H1 (cell line): ENCODE measurements at regions not wholly inside any gene's neighbourhood (a gene's known extent, or its start where the extent isn't known, plus 50 kb on each side); places are given as distances from the start of the nearest gene placed in this dataset.

Experiments used
- CTCF ChIA-PET: fragments of 300-600 bp; sonication (Branson Sonifier 250); formaldehyde crosslinking; loops from one replicate; lab custom pipeline; 2021; ENCODE audit not compliant: partially characterized antibody; lab: Charles Lee
- POLR2A ChIA-PET: fragments of 300-600 bp; sonication (Branson Sonifier 250); formaldehyde crosslinking; loops from one replicate; lab custom pipeline; 2021; ENCODE audit warnings: inconsistent platforms; ENCODE audit not compliant: partially characterized antibody; lab: Charles Lee
- DNase-seq, 2 experiments: peaks; one replicate each; pipeline versions ENCODE4 v3.0.0 to v3.0.0-alpha.2; 2010 to 2022; ENCODE audit warnings: low spot score in 2 of 2, low read depth in 1 of 2, mixed read lengths in 1 of 2
- FAIRE-seq: peaks from 2 replicates; lab custom pipeline; 2011; peaks lifted over from hg19 to GRCh38; lab: Jason Lieb, UNC
- H2AFZ ChIP-seq: 2 replicates; pipeline ENCODE4 v1.8.1; 2012; ENCODE audit warnings: low read length, inconsistent platforms
- H2AK5ac ChIP-seq: 2 replicates; pipeline ENCODE4 v1.6.1; 2013; ENCODE audit warnings: low read depth, low read length
- H2BK120ac ChIP-seq: replicated peaks from 2 replicates; pipeline ENCODE3; 2013; ENCODE audit warnings: low read depth, low read length, inconsistent platforms
- H2BK12ac ChIP-seq: 2 replicates; pipeline ENCODE4 v1.6.1; 2013; ENCODE audit warnings: low read depth, low read length
- H2BK15ac ChIP-seq: 2 replicates; pipeline ENCODE4 v1.6.1; 2013; ENCODE audit warnings: low read length
- H2BK20ac ChIP-seq: 2 replicates; pipeline ENCODE4 v1.6.1; 2013; ENCODE audit warnings: low read length
- H2BK5ac ChIP-seq: 2 replicates; pipeline ENCODE4 v1.6.1; 2013; ENCODE audit warnings: low read depth, low read length
- H3K14ac ChIP-seq: 2 replicates; pipeline ENCODE4 v1.6.1; 2013; ENCODE audit warnings: inconsistent platforms; ENCODE audit not compliant: insufficient read length
- H3K18ac ChIP-seq: 2 replicates; pipeline ENCODE4 v1.6.1; 2013; ENCODE audit warnings: low read length; ENCODE audit errors: extremely low read depth
- H3K23ac ChIP-seq: 2 replicates; pipeline ENCODE4 v1.6.1; 2013; ENCODE audit warnings: inconsistent platforms; ENCODE audit not compliant: insufficient read length
- H3K23me2 ChIP-seq: 2 replicates; pipeline ENCODE4 v1.6.1; 2013; ENCODE audit warnings: low read depth, low read length
- H3K27ac ChIP-seq: 2 replicates; pipeline ENCODE4 v1.6.1; 2011; ENCODE audit warnings: low read depth, low read length, inconsistent platforms
- H3K27me3 ChIP-seq, 4 experiments: replicated peaks in 1 of 4; 1 replicate in 1 of 4; 2 replicates in 3 of 4; pipeline versions ENCODE4 v1.6.1 to v1.8.1; 2011 to 2013; ENCODE audit warnings: low read length in 3 of 4, mild to moderate bottlenecking in 3 of 4, inconsistent platforms in 2 of 4, mixed read lengths in 2 of 4, moderate library complexity in 1 of 4; ENCODE audit not compliant: control insufficient read depth in 3 of 4, insufficient read depth in 3 of 4; ENCODE audit errors: extremely low read depth in 1 of 4
- H3K36me3 ChIP-seq, 4 experiments: 2 replicates each; pipeline versions ENCODE4 v1.6.1 to v1.8.1; 2011 to 2013; ENCODE audit warnings: mild to moderate bottlenecking in 4 of 4, low read length in 3 of 4, moderate library complexity in 2 of 4, control low read depth in 1 of 4, inconsistent platforms in 1 of 4; ENCODE audit not compliant: insufficient read depth in 4 of 4, control insufficient read depth in 2 of 4
- H3K4ac ChIP-seq: replicated peaks from 2 replicates; pipeline ENCODE3; 2013; ENCODE audit warnings: low read length, low read depth, mixed read lengths, inconsistent platforms; ENCODE audit not compliant: insufficient read length
- H3K4me1 ChIP-seq, 4 experiments: replicated peaks in 1 of 4; 1 replicate in 1 of 4; 2 replicates in 3 of 4; pipeline versions ENCODE4 v1.6.1 to v1.8.1; 2011 to 2013; ENCODE audit warnings: low read length in 3 of 4, inconsistent platforms in 2 of 4, mixed read lengths in 1 of 4; ENCODE audit not compliant: insufficient read depth in 4 of 4, control insufficient read depth in 3 of 4
- H3K4me2 ChIP-seq, 2 experiments: 2 replicates each; pipeline versions ENCODE4 v1.6.1 to v1.8.1; 2011 to 2013; ENCODE audit warnings: low read depth in 2 of 2, low read length in 2 of 2, control low read depth in 1 of 2, inconsistent platforms in 1 of 2, mild to moderate bottlenecking in 1 of 2; ENCODE audit not compliant: insufficient read depth in 1 of 2
- H3K4me3 ChIP-seq, 4 experiments: fragments of 200-600, 300-600 bp in 1 of 4; sonication (generic), shearing (Covaris generic), sonication (Bioruptor Twin) in 1 of 4; 2 replicates each; pipeline versions ENCODE4 v1.5.1 to v1.8.1; 2011 to 2016; ENCODE audit warnings: low read length in 4 of 4, low read depth in 3 of 4, control low read depth in 2 of 4, inconsistent platforms in 2 of 4, mild to moderate bottlenecking in 2 of 4, mixed read lengths in 1 of 4, moderate library complexity in 1 of 4; ENCODE audit not compliant: insufficient read depth in 2 of 4; ENCODE audit errors: extremely low read depth in 1 of 4
- H3K56ac ChIP-seq: replicated peaks from 2 replicates; pipeline ENCODE3; 2013; ENCODE audit warnings: low read depth, mild to moderate bottlenecking, mixed read lengths, low read length, inconsistent platforms; ENCODE audit not compliant: insufficient read length
- H3K79me1 ChIP-seq: 2 replicates; pipeline ENCODE4 v1.6.1; 2013; ENCODE audit warnings: low read depth, low read length, control low read depth
- H3K79me2 ChIP-seq, 2 experiments: 2 replicates each; pipeline versions ENCODE4 v1.6.1 to v1.8.1; 2012 to 2013; ENCODE audit warnings: low read length in 2 of 2, mild to moderate bottlenecking in 2 of 2, inconsistent platforms in 1 of 2; ENCODE audit not compliant: insufficient read depth in 2 of 2, control insufficient read depth in 1 of 2
- H3K9ac ChIP-seq, 4 experiments: replicated peaks in 1 of 4; 1 replicate in 1 of 4; 2 replicates in 3 of 4; pipeline versions ENCODE4 v1.6.1 to v1.8.1; 2011 to 2013; ENCODE audit warnings: low read depth in 3 of 4, low read length in 3 of 4, control low read depth in 2 of 4, mild to moderate bottlenecking in 2 of 4, moderate library complexity in 2 of 4, inconsistent platforms in 1 of 4; ENCODE audit errors: extremely low read depth in 1 of 4
- H3K9me3 ChIP-seq, 2 experiments: 2 replicates each; pipeline versions ENCODE4 v1.6.1 to v1.8.1; 2012 to 2013; ENCODE audit warnings: mild to moderate bottlenecking in 2 of 2, moderate library complexity in 2 of 2, control low read depth in 1 of 2, inconsistent platforms in 1 of 2, low read depth in 1 of 2, low read length in 1 of 2, mixed read lengths in 1 of 2; ENCODE audit not compliant: insufficient read depth in 2 of 2
- H4K20me1 ChIP-seq, 2 experiments: replicated peaks in 1 of 2; 2 replicates each; pipeline versions ENCODE3 to v1.8.1; 2011 to 2013; ENCODE audit warnings: inconsistent platforms in 2 of 2, low read length in 2 of 2, mild to moderate bottlenecking in 1 of 2; ENCODE audit not compliant: insufficient read depth in 2 of 2, control insufficient read depth in 1 of 2
- H4K5ac ChIP-seq: 2 replicates; pipeline ENCODE4 v1.6.1; 2013; ENCODE audit warnings: low read length, low read depth, mixed read lengths, inconsistent platforms; ENCODE audit not compliant: insufficient read length
- H4K8ac ChIP-seq: 2 replicates; pipeline ENCODE4 v1.8.0; 2013; ENCODE audit warnings: mild to moderate bottlenecking, moderate library complexity, low read length, inconsistent platforms; ENCODE audit not compliant: insufficient read depth; ENCODE audit errors: extremely low read depth
- H4K91ac ChIP-seq: replicated peaks from 2 replicates; pipeline ENCODE3; 2013; ENCODE audit warnings: low read length, mixed read lengths, inconsistent platforms; ENCODE audit not compliant: insufficient read length
- BCL11A ChIP-seq, 2 experiments: IDR thresholded peaks; one replicate each; pipeline ENCODE4 v1.6.1; 2011; ENCODE audit warnings: low read depth in 2 of 2, low read length in 2 of 2, mild to moderate bottlenecking in 2 of 2
- CHD1 ChIP-seq: IDR thresholded peaks from 2 replicates; pipeline ENCODE4 v1.6.1; 2012; ENCODE audit warnings: low read depth, low read length, improper control_type of control experiment
- EGR1 ChIP-seq: IDR thresholded peaks from 2 replicates; pipeline ENCODE4 v1.6.1; 2011; ENCODE audit warnings: low read depth, low read length, borderline replicate concordance
- HDAC6 ChIP-seq: IDR thresholded peaks from one replicate; pipeline ENCODE4 v1.7.1; 2012; ENCODE audit warnings: low read depth, mild to moderate bottlenecking, inconsistent platforms, low read length, moderate library complexity
- KDM4A ChIP-seq: IDR thresholded peaks from one replicate; pipeline ENCODE4 v1.7.1; 2012; ENCODE audit warnings: low read depth, mild to moderate bottlenecking, moderate library complexity, low read length, inconsistent platforms; ENCODE audit not compliant: severe bottlenecking
- NRF1 ChIP-seq: IDR thresholded peaks from 2 replicates; pipeline ENCODE4 v1.6.1; 2011; ENCODE audit warnings: mild to moderate bottlenecking, low read depth, low read length, improper control_type of control experiment
- RNF2 ChIP-seq: fragments of 200-900, 300-1000 bp; sonication (generic); IDR thresholded peaks from 2 replicates; pipeline ENCODE4 v1.7.1; 2016; ENCODE audit warnings: borderline replicate concordance, low read depth, mild to moderate bottlenecking, antibody characterized with exemption, low read length; ENCODE audit not compliant: poor library complexity, severe bottlenecking; ENCODE audit errors: missing control alignments
- SP1 ChIP-seq: IDR thresholded peaks from 2 replicates; pipeline ENCODE4 v1.6.1; 2011; ENCODE audit warnings: low read depth, low read length
- USF2 ChIP-seq: IDR thresholded peaks from 2 replicates; pipeline ENCODE4 v1.6.1; 2011; ENCODE audit warnings: low read length, improper control_type of control experiment
- WGBS, 2 experiments: shearing (Covaris generic) in 1 of 2; methylation state at CpG; one replicate each; pipeline versions ENCODE4 v1.1.6 to v1.1.7; 2013 to 2015; ENCODE audit warnings: low lambda C conversion rate in 2 of 2, mixed read lengths in 2 of 2, inconsistent platforms in 1 of 2, low coverage in 1 of 2, missing lambda C conversion rate in 1 of 2; ENCODE audit not compliant: insufficient replicate concordance in 2 of 2, insufficient coverage in 1 of 2, insufficient read length in 1 of 2; ENCODE audit errors: extremely low coverage in 1 of 2, missing lambda C conversion rate in 1 of 2; 5-methylcytosine and 5-hydroxymethylcytosine counted together
- TF ChIP-seq, protein P1 (sequence below), 3 experiments: IDR thresholded peaks; 1 replicate in 2 of 3; 2 replicates in 1 of 3; pipeline versions ENCODE4 v1.5.1 to v1.6.1; 2011; ENCODE audit warnings: low read length in 3 of 3, mild to moderate bottlenecking in 3 of 3, inconsistent platforms in 2 of 3, low read depth in 1 of 3, moderate library complexity in 1 of 3; ENCODE audit not compliant: insufficient read depth in 1 of 3; ENCODE audit errors: control extremely low read depth in 1 of 3

DNA sequence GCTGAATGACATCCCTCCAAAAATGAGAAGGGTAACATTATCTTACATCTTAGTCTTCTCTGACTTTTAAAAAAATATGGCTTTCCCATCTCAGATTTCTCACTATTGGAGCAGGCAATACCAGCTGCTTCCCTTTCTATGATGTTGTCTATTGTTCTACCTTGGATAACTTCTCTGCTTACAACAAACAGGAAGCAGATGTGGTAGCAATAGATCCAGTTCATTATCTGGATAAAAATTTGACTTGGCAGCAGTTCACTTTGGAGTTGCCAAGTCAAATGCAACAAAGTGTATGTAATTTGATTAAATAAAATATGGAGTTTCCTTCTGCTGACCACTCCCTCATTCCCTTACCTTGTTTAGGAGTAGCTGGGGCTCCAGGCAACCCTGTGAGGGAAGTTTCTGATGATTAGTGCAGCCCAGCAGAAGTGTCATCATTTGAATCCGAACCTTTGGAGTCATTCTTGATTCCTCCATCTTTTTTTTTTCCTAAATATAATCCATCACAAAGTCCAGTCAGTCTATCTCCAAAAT lies 72.0 kb upstream of the GPRIN3 start:
- no peak overlapping the region for H3K23ac ChIP-seq
- no peak overlapping the region for H2AFZ ChIP-seq
- H3K4me1 ChIP-seq, result no peaks in the 10 kb centered on the region
- H3K18ac ChIP-seq, result no peak overlapping the region
- no peaks in the 10 kb centered on the region for H3K79me1 ChIP-seq
- H3K9ac ChIP-seq, result no peak overlapping the region
- ChIA-PET CTCF (no interaction called here), POLR2A (no interaction called here)
- FAIRE-seq (no peak), DNase-seq (no peak)
- H2BK12ac ChIP-seq, result no peak overlapping the region
- no peak overlapping the region for H2BK5ac ChIP-seq
- H2BK120ac ChIP-seq, result no peak overlapping the region
- H3K36me3 ChIP-seq, result no peaks in the 10 kb centered on the region
- H3K4me3 ChIP-seq, result no peak overlapping the region
- H4K20me1 ChIP-seq, result no peaks in the 10 kb centered on the region
- H2AK5ac ChIP-seq, result no peak overlapping the region
- no peak overlapping the region for H3K14ac ChIP-seq
- H3K79me2 ChIP-seq, result no peaks in the 10 kb centered on the region
- H3K4ac ChIP-seq, result no peak overlapping the region
- H3K56ac ChIP-seq, result no peak overlapping the region
- no peaks in the 10 kb centered on the region for H3K27me3 ChIP-seq
- no peaks in the 10 kb centered on the region for H3K23me2 ChIP-seq
- H2BK20ac ChIP-seq, result no peak overlapping the region
- H4K5ac ChIP-seq, result no peak overlapping the region
- H4K91ac ChIP-seq, result no peak overlapping the region
- no peak overlapping the region for H4K8ac ChIP-seq
- H2BK15ac ChIP-seq, result no peak overlapping the region
- no peak overlapping the region for H3K27ac ChIP-seq
- 0 out of 4 replicates have a peak, but pooled peaks cover 0 to 2% of the 10 kb centered on the region in 2 experiments for H3K9me3 ChIP-seq
- WGBS, 2 experiments, result 91% methylated on average over 1 of the region's 1 CpG; no CpG with 5 or more reads in 1 of the 2 experiments
- H3K4me2 ChIP-seq, result no peak overlapping the region
- TF ChIP-seq BCL11A (IDR thresholded peaks at IDR 0.05; ENCODE audit: low read depth in 2 of 2, low read length in 2 of 2) (no peak), KDM4A (no peak), SP1 (no peak), RNF2 (no peak), NRF1 (no peak), CHD1 (no peak), USF2 (no peak), EGR1 (no peak), HDAC6 (no peak)
- TF ChIP-seq, protein P1, sequence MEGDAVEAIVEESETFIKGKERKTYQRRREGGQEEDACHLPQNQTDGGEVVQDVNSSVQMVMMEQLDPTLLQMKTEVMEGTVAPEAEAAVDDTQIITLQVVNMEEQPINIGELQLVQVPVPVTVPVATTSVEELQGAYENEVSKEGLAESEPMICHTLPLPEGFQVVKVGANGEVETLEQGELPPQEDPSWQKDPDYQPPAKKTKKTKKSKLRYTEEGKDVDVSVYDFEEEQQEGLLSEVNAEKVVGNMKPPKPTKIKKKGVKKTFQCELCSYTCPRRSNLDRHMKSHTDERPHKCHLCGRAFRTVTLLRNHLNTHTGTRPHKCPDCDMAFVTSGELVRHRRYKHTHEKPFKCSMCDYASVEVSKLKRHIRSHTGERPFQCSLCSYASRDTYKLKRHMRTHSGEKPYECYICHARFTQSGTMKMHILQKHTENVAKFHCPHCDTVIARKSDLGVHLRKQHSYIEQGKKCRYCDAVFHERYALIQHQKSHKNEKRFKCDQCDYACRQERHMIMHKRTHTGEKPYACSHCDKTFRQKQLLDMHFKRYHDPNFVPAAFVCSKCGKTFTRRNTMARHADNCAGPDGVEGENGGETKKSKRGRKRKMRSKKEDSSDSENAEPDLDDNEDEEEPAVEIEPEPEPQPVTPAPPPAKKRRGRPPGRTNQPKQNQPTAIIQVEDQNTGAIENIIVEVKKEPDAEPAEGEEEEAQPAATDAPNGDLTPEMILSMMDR (IDR thresholded peaks at IDR 0.05; ENCODE audit: control extremely low read depth in 1 of 3, insufficient read depth in 1 of 3, low read depth in 1 of 3, low read length in 3 of 3), result no peak
